SU-DHL-6 (cell line): ENCODE measurements at regions not wholly inside any gene's neighbourhood (a gene's known extent, or its start where the extent isn't known, plus 50 kb on each side); places are given as distances from the start of the nearest gene placed in this dataset.
A peak's percentile ranks its signal among the peaks of the same experiment; 100 is the strongest.

Source experiments
- H2AFZ ChIP-seq: fragments of 200-600 bp; sonication (generic); 2 replicates; pipeline ENCODE4 v1.6.1; 2014; ENCODE audit warnings: low read depth, mild to moderate bottlenecking, moderate library complexity, mixed read lengths, antibody characterized with exemption, low read length; ENCODE audit not compliant: severe bottlenecking
- H3F3A ChIP-seq: fragments of 200-600 bp; shearing (Covaris generic); 2 replicates; pipeline ENCODE4 v1.6.0; 2016; ENCODE audit warnings: antibody characterized with exemption, mild to moderate bottlenecking; ENCODE audit not compliant: insufficient read depth
- H3K27ac ChIP-seq: fragments of 200-600 bp; sonication (generic); 2 replicates; pipeline ENCODE4 v1.5.1; 2016; ENCODE audit warnings: low read depth, mild to moderate bottlenecking, low read length, moderate library complexity, mixed read lengths
- H3K27me3 ChIP-seq: fragments of 200-600 bp; sonication (generic), shearing (Covaris generic); 2 replicates; pipeline ENCODE4 v1.6.0; 2014; ENCODE audit warnings: mild to moderate bottlenecking, low read length
- H3K36me3 ChIP-seq: fragments of 200-600 bp; sonication (generic); 2 replicates; pipeline ENCODE4 v1.6.1; 2014; ENCODE audit warnings: mild to moderate bottlenecking, low read length, mixed read lengths
- H3K4me2 ChIP-seq: fragments of 300-600, 200-600 bp; shearing (Covaris generic), sonication (generic); 2 replicates; pipeline ENCODE4 v1.6.0; 2014; ENCODE audit warnings: low read length, low read depth, mild to moderate bottlenecking; ENCODE audit not compliant: poor library complexity, severe bottlenecking
- H3K4me3 ChIP-seq: fragments of 200-600 bp; sonication (generic); 2 replicates; pipeline ENCODE4 v1.5.1; 2014; ENCODE audit warnings: antibody characterized with exemption, low read length, mild to moderate bottlenecking, mixed read lengths; ENCODE audit not compliant: insufficient read depth, poor library complexity, severe bottlenecking
- H3K79me2 ChIP-seq: fragments of 200-600 bp; sonication (generic); 2 replicates; pipeline ENCODE4 v1.6.1; 2014; ENCODE audit warnings: mild to moderate bottlenecking, low read length, moderate library complexity; ENCODE audit not compliant: insufficient read depth
- H3K9ac ChIP-seq: fragments of 200-600 bp; sonication (generic); 2 replicates; pipeline ENCODE4 v1.7.0; 2014; ENCODE audit warnings: mild to moderate bottlenecking, low read length
- H3K9me2 ChIP-seq: fragments of 200-600 bp; sonication (generic); replicated peaks from 2 replicates; pipeline ENCODE4 v1.6.1; 2014; ENCODE audit warnings: low read length; ENCODE audit not compliant: insufficient read depth
- H3K9me3 ChIP-seq: fragments of 200-600 bp; sonication (generic); 2 replicates; pipeline ENCODE4 v1.6.1; 2014; ENCODE audit warnings: low read length, mixed read lengths; ENCODE audit not compliant: insufficient read depth
- H4K20me1 ChIP-seq: fragments of 200-600 bp; sonication (generic); 2 replicates; pipeline ENCODE4 v1.6.1; 2014; ENCODE audit warnings: low read depth, mild to moderate bottlenecking, antibody characterized with exemption, low read length, moderate library complexity, mixed read lengths
- EZH2phosphoT487 ChIP-seq: fragments of 200-600 bp; sonication (generic), shearing (Covaris generic); conservative IDR thresholded peaks from 2 replicates; pipeline ENCODE4 v1.6.1; 2018; ENCODE audit warnings: mild to moderate bottlenecking, antibody characterized with exemption, low read length, moderate library complexity, mixed read lengths
- TF ChIP-seq, protein P1 (sequence below): fragments of 200-600 bp; sonication (generic); IDR thresholded peaks from one replicate; pipeline ENCODE4 v1.5.1; 2017; ENCODE audit warnings: antibody characterized with exemption, mild to moderate bottlenecking, low read length, moderate library complexity; ENCODE audit not compliant: insufficient read depth, poor library complexity, severe bottlenecking

DNA sequence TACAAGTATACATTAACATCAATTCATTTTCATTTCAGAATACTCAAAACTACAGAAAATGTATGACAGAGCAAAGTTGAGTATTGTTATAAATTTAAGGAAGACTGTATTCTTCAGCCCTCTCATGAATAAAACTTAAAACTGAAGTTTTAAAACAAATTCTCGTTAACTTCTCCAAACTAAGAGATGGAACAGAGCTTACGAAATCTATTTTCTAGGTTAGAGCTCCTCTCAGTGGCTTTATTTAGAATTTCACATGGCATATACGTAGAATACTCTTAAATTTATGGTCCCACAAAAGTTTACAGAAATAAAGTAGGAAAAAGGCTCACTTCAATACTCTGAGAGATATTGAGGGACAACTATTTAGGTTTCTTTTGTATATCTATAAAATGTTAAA is 612.1 kb downstream of the KCNJ3 start:
- TF ChIP-seq, protein P1, sequence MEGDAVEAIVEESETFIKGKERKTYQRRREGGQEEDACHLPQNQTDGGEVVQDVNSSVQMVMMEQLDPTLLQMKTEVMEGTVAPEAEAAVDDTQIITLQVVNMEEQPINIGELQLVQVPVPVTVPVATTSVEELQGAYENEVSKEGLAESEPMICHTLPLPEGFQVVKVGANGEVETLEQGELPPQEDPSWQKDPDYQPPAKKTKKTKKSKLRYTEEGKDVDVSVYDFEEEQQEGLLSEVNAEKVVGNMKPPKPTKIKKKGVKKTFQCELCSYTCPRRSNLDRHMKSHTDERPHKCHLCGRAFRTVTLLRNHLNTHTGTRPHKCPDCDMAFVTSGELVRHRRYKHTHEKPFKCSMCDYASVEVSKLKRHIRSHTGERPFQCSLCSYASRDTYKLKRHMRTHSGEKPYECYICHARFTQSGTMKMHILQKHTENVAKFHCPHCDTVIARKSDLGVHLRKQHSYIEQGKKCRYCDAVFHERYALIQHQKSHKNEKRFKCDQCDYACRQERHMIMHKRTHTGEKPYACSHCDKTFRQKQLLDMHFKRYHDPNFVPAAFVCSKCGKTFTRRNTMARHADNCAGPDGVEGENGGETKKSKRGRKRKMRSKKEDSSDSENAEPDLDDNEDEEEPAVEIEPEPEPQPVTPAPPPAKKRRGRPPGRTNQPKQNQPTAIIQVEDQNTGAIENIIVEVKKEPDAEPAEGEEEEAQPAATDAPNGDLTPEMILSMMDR = peak; percentile 56
- no peak for TF ChIP-seq EZH2phosphoT487
- no peak overlapping the region for H3K27ac ChIP-seq
- no peaks in the 10 kb centered on the region for H3K36me3 ChIP-seq
- H3K4me3 ChIP-seq = no peak overlapping the region
- H2AFZ ChIP-seq = peak overlapping the region; percentile 61
- H3K27me3 ChIP-seq = no peaks in the 10 kb centered on the region
- H3K4me2 ChIP-seq = peak overlapping the region; percentile 30
- no peaks in the 10 kb centered on the region for H3K79me2 ChIP-seq
- H3K9ac ChIP-seq = no peak overlapping the region
- H3K9me3 ChIP-seq = no peaks in the 10 kb centered on the region
- H3F3A ChIP-seq = no peaks in the 10 kb centered on the region
- no peaks in the 10 kb centered on the region for H3K9me2 ChIP-seq
- no peaks in the 10 kb centered on the region for H4K20me1 ChIP-seq

DNA sequence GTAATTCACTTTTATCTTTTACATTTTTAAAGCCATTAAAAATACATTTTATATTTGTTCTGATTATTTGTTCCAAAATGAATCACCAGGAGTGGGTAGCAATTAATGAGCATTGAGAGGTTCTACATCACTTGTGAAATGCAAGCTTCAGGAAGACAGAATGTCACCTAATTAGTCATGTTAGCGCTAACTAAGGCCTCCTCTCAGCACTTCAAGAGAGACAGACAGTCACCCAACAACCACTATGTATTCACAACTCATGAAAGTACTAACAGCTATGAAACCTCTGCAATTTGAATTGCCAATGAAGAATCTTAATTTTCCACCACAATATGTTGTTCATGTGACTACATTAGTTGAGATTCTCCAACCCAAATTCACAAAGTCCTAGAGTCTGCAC is 611.0 kb downstream of the KCNJ3 start:
- H3K27ac ChIP-seq = no peak overlapping the region
- no peak for TF ChIP-seq EZH2phosphoT487
- TF ChIP-seq, protein P1 = no peak

GRCh38 chr2:155308367-155309009 is 610.0 kb downstream of the KCNJ3 start:
- no peak for TF ChIP-seq EZH2phosphoT487
- TF ChIP-seq, protein P1 = no peak
- no peaks in the 10 kb centered on the region for H3K27me3 ChIP-seq
- no peak overlapping the region for H3K4me2 ChIP-seq
- no peaks in the 10 kb centered on the region for H4K20me1 ChIP-seq
- H3K4me3 ChIP-seq = no peak overlapping the region
- H3K27ac ChIP-seq = no peak overlapping the region
- no peaks in the 10 kb centered on the region for H3K9me3 ChIP-seq
- H3K79me2 ChIP-seq = no peaks in the 10 kb centered on the region
- H2AFZ ChIP-seq = peak overlapping the region; percentile 70
- H3F3A ChIP-seq = no peaks in the 10 kb centered on the region
- H3K9ac ChIP-seq = no peak overlapping the region
- no peaks in the 10 kb centered on the region for H3K36me3 ChIP-seq
- H3K9me2 ChIP-seq = no peaks in the 10 kb centered on the region

More for the DNA sequence above, 611.0 kb downstream of the KCNJ3 start:
- no peak overlapping the region for H3K9ac ChIP-seq
- no peaks in the 10 kb centered on the region for H3K36me3 ChIP-seq
- no peaks in the 10 kb centered on the region for H3K9me3 ChIP-seq
- H2AFZ ChIP-seq = peak overlapping the region; percentile 3
- H3F3A ChIP-seq = no peaks in the 10 kb centered on the region
- no peaks in the 10 kb centered on the region for H4K20me1 ChIP-seq
- H3K9me2 ChIP-seq = no peaks in the 10 kb centered on the region
- no peak overlapping the region for H3K4me2 ChIP-seq
- no peaks in the 10 kb centered on the region for H3K27me3 ChIP-seq
- H3K79me2 ChIP-seq = no peaks in the 10 kb centered on the region
- no peak overlapping the region for H3K4me3 ChIP-seq
